Ovary (tissue), 3 donors: ENCODE measurements at regions not wholly inside any gene's neighbourhood (a gene's known extent, or its start where the extent isn't known, plus 50 kb on each side); places are given as distances from the start of the nearest gene placed in this dataset.

Experiments used
- EP300 ChIP-seq: sonication (generic); formaldehyde crosslinking; IDR thresholded peaks from one replicate; pipeline ENCODE4 v1.6.1; 2017; ENCODE audit warnings: antibody characterized with exemption
- POLR2A ChIP-seq: fragments of 450-650 bp; IDR thresholded peaks from one replicate; pipeline ENCODE4 v1.6.1; 2017; ENCODE audit warnings: antibody characterized with exemption, mild to moderate bottlenecking, moderate library complexity
- TF ChIP-seq, protein P1 (sequence below), 3 donors: fragments of 450-650 bp in 2 of 3; fragments of 200-600 bp in 1 of 3; IDR thresholded peaks; one replicate each; pipeline versions ENCODE4 v1.5.1 to v1.8.0; 2016 to 2022; ENCODE audit warnings: antibody characterized with exemption in 3 of 3, mild to moderate bottlenecking in 1 of 3
- donor health status: DM: no; HTN: no; CAD: no.

GRCh38 chr5:38707352-38708210 lies 138.2 kb upstream of the OSMR start:
- TF ChIP-seq, protein P1, sequence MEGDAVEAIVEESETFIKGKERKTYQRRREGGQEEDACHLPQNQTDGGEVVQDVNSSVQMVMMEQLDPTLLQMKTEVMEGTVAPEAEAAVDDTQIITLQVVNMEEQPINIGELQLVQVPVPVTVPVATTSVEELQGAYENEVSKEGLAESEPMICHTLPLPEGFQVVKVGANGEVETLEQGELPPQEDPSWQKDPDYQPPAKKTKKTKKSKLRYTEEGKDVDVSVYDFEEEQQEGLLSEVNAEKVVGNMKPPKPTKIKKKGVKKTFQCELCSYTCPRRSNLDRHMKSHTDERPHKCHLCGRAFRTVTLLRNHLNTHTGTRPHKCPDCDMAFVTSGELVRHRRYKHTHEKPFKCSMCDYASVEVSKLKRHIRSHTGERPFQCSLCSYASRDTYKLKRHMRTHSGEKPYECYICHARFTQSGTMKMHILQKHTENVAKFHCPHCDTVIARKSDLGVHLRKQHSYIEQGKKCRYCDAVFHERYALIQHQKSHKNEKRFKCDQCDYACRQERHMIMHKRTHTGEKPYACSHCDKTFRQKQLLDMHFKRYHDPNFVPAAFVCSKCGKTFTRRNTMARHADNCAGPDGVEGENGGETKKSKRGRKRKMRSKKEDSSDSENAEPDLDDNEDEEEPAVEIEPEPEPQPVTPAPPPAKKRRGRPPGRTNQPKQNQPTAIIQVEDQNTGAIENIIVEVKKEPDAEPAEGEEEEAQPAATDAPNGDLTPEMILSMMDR (IDR thresholded peaks at IDR 0.05): no peak
- no peak for TF ChIP-seq POLR2A
- TF ChIP-seq EP300: no peak
